Stimulated activated CD4-positive, alpha-beta T cell treated with anti-CD3 and anti-CD28 coated beads, Interleukin-2, amount 100 ng/mL, for 24 hours (primary cell): ENCODE measurements at regions not wholly inside any gene's neighbourhood (a gene's known extent, or its start where the extent isn't known, plus 50 kb on each side); places are given as distances from the start of the nearest gene placed in this dataset.
"Not testable (repeated sequence)": the region's sequence is repeated elsewhere in the genome, so short reads cannot be mapped to it uniquely, and the experiment has no call there.

Experiments
- DNase-seq, 2 donors: peaks; one replicate each; pipeline ENCODE4 v3.0.0-alpha.2; 2020

DNA sequence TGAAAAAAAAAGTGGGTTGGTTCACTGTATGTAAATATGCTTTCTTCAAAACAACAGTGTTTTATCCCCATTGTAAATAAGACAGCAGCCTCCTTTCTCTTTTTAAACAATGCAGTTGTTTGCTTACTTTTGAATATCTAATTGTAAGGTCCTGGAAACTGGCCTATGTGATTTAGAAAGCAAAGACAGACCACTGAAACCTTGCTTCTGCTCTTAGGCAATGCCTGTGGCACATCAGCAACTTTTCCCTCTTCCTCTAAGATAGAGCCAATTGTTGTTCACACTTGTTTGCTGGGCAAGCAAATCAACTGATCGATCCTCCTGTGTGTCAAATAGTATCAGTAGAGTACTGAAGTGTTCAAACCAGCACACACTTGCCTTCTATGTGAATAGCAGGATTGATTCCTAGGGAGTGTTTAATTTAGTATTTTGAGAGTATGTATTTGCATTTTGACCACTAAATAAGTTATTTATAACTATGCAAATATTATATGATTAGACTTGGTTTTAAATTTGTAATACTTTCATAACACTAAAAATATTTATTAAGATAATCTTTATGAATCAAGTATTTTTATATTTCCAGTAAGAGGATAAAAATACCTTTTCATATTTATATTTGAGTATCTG is 55.4 kb upstream of the GRPR start:
- no peak for DNase-seq

- no peak for DNase-seq
Measured at GRCh38 chrX:16063921-16064320, 59.4 kb upstream of the GRPR start.

DNA sequence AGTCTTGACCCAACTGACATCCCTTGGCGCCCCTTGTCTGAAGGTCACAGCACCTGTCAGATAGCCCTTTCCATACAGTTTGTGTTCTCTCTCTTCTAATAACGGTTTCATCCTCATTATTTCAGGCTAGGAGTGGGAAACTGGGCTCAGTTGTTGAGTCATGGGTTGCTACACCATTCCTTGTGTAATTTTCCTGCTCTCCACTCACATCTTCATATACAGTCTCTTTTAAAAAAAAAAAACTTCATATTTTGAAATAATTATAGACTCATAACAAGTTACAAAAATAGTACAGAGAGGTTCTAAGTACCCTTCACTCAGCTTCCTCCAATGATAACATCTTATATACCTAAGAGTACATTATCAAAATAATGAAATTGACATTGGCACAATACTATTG is 60.2 kb upstream of the GRPR start:
- no peak for DNase-seq

- no peak for DNase-seq
Measured at GRCh38 chrX:16061296-16061695, 62.1 kb upstream of the GRPR start.

DNA sequence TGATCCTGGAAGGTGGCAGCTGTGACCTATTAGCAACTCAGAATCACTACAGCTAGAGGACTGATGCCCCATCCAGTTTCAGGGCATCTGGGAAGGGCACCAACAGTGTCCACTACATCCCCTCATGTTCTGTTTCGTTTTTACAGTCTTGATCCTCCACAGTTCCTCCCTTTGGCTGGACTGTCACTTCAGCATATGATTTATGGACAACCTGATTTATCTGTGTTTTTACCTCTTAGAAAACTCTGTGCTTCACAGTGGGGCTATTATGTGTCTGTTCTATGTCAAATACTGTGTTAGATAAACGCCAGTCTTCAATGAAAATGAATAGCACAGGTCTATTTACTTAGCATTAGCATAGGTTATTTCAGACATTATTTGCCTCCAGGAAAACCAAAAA is 63.1 kb upstream of the GRPR start:
- no peak for DNase-seq

DNA sequence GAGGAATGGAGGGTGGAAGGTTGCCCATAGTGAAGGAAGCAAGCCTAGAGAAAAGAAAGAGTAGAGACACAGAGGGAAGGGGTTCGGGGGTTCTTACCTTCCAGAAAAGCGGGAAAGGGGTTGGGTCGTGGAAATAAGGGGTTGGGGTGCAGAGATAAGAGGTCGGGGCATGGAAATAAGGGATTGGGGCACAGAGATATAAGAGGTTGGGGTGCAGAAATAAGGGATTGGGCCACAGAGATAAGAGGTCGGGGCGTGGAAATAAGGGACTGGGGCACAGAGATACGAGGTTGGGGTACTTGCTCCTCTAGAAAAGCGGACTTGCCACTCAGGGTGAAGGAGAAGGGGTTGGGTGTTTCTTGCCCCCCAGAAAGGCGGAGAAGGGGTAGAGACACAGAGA is 74.2 kb upstream of the GRPR start:
- not testable (repeated sequence) for DNase-seq

DNA sequence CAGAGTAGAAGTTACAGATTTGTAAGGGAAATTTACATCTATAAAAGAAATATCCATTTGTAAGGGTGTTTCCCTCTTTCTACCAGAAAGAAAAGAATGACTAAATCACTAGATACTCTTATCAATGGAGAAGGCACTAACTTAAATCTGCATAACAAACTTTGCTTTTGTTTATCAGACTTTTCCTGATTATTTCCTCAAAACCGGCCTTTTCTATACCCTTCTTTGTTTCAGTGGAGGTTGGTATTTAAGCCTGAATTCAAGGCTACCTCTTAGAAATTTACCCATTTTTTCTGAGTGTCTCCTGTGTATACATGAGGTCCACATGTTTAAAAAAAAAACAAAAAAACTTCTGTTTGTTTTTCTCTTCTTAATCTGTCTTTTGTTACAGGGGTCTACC is 80.4 kb upstream of the GRPR start:
- DNase-seq = no peak

- DNase-seq = no peak
Measured at GRCh38 chrX:16039834-16040233, 83.5 kb upstream of the GRPR start.

- no peak for DNase-seq
Measured at GRCh38 chrX:16039363-16039762, 84.0 kb upstream of the GRPR start.

DNA sequence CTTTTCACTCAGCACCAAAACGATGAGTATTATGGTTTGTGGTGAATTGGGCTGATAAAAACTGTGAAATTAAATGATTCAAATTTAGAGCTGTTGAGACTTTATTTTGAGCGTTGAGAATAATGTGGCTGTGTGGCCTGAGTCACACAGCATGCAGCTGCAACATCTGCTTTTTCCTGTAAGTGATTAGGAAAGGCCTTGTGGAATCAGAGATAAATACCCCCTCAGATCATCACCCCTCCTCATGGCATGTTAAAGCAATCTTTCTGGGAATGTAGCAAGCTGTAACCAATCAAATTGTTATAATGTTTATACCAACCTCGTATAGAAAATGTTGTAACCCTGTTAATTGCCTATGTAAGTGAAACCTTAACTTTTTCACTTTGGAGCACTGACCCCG is 90.0 kb upstream of the GRPR start:
- no peak for DNase-seq

DNA sequence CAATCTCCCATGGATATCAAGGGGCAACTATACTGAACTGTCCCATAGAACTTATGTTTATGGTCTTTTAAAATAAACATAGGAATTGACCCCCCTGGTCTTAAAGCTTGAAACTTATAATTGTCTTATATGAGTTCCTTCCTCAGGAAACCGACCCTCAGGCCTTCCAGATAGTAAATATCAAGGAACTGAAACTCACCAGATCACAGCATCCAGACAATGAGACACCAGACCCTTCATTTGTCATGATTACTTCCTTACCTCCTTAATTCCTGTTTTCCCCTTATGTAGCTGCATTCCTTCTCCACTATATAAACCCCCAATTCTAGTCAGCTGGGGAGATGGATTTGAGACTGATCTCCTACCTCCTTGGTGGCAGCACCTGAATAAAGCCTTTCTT is 94.8 kb upstream of the GRPR start:
- DNase-seq = no peak

DNA sequence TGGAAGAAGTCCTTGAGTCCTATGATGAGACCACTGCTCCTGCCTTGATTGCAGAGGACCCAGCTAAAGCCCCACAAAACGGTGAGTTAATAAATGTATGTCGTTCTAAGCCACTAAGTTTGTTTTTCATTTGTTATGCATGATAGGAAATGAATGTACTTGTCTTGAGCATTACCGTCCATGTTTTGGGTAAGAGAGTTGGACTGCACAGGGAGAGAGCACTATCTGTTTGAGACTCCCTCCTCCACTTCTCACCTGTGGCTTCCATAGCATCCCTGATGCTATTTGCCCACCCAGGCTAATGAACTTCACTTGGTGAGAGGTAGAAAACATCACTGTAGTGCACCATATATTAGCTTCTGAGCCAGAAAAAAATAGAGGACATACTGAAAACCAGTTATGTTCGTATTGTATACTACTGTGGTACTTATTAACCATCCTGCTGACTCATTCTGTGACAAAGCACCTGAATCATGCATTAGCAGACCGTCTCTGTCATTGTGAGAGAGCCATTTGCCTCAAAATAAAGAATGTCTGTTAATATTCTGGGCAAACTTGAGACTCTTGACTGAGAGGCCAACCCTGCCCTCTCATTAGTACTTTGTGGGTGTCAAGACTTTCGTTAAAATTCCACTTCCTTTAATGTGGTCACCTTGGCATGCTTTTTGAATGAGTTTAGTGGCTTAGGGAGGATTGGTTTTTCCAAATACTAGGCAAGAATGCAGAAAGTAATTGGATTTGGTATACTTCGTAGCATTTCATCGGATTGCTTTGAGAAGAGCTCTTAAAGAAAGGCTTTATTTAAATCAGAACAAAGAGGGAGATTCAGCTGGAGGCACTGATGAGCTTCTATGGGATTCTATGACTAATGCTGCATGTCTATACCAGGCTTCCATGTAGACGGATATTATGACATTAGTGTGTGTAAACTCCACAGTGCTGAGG is 99.3 kb upstream of the GRPR start:
- DNase-seq = peak in 1 of 2 donors; percentile 1

GRCh38 chrX:16022580-16023200 is 100.7 kb upstream of the GRPR start:
- DNase-seq = no peak

- DNase-seq = no peak
Measured at GRCh38 chrX:16018291-16018690, 105.1 kb upstream of the GRPR start.

DNA sequence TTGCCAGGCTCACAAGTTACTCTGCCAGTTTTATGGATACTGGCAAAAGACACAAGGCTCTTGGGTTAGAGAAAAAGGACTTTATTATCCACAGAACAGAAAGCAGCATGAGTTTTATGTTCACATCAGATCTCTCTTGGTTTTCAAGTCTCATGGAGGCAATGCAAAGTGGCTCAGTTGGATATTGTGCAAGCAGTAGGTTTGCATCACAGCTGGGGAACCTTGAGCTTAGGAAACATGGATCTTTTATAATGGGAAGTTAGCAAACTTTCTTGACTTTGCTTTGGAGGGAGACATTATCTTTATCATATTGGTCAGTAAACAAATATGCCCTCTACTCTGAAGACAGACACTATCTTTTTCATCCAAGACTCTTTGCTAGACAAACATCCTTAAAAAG is 109.2 kb upstream of the GRPR start:
- DNase-seq = no peak

DNA sequence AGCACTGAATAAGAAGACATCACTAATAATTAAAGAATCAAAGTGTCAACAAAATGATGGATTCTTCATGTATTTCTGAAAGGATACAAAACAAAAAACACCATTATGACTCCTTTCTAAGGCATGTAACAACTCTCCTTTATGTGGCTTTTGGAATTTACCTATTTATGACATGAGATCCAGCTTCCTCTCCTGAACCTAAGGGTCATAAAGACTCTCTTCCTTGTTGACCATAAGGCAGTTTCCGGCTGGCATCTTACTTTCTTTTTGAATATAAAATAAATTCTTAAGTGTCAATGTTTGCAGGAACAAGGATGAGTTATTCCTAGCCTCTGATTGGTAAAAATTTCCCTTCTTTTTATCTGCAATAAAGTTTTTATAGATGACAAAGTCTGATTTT is 111.1 kb upstream of the GRPR start:
- no peak for DNase-seq

DNA sequence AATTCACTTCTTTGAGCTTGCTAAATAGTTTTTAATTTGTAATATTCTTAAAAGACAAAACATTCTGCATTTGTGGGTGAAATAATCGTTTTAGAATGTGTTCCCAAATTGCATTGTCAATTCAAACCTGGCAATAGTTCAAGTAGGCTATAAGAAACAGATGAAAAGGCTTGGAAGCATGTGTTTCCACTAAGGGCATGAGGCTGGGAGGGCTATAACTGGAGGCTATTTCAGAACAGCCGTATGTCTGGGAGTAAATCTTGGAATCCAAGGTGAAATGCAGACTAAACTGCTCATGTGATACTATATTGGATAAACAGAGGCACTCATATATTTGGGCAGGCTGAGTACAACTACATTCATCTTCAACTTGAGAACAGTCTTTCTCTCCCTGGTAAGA is 117.4 kb upstream of the GRPR start:
- DNase-seq = no peak

DNA sequence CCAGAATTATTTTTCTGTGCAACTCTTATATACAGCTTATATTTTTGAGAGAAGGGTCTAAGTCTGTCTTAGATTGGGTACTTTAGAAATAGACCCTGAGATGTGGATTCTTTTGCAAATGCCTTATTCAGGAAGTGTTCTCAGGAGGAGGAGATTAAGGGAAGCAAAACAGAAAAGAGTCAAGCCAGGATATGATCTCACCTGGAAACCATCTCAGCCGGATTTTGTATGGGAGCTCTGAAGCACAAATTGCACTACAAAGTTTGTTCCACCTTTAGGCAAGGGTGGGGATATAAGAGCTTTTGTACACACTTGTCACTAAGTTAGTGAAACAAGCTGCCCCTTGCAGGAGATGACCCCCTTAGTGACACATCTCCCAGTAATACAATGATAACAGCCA is 121.2 kb upstream of the GRPR start:
- no peak for DNase-seq

DNA sequence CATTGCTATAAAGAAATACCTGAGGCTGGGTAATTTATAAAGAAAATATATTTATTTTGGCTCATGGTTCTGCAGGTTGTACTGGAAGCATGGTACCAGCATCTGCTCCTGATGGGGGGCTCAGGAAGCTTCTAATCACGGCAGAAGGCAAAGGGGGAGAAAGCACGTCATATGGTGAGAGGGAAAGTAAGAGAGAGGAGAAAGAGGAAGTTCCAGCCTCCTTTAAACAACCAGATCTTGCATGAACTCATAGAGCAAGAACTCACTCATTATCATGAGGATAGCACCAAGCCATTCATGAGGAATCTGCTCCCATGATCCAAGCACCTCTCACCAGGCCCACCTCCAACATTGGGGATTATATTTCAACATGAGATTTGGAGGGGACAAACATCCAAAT is 125.0 kb upstream of the GRPR start:
- DNase-seq = no peak

- DNase-seq = no peak
Measured at GRCh38 chrX:15989716-15990115, 133.6 kb upstream of the GRPR start.

- no peak for DNase-seq
Measured at GRCh38 chrX:15988661-15989603, 134.3 kb upstream of the AP1S2 start.

GRCh38 chrX:15985937-15986336 is 131.3 kb upstream of the AP1S2 start:
- peak; percentile 4 to 19 for DNase-seq

DNA sequence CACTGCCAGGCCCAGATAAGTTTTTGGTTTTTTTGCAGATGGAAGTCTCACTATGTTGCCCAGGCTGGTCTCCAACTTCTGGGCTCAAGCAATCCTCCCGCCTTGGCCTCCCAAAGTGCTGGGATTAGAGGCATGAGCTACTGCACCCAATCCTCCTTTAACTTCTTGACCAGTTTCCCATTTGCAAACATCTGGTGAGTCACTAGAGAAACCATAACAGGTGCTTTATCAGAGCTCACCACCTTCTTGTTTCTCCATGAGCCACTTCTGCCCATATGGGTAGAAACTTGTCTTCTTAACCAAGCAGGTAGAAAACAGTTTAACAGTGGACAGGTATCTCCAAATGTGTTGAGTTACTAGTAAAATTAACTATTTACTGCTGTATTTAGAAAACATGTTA is 128.4 kb upstream of the AP1S2 start:
- DNase-seq = no peak
